Pancreas (tissue), 10 donors: ENCODE measurements at regions not wholly inside any gene's neighbourhood (a gene's known extent, or its start where the extent isn't known, plus 50 kb on each side); places are given as distances from the start of the nearest gene placed in this dataset.
"Not testable (repeated sequence)": the region's sequence is repeated elsewhere in the genome, so short reads cannot be mapped to it uniquely, and the experiment has no call there.

Experiments used
- ATAC-seq, 4 donors: fragments of 200-7000 bp; cut with Tn5 transposase; one replicate each; pipeline versions ENCODE4 v1.8.0 to v1.9.1; 2020; ENCODE audit warnings: mild to moderate bottlenecking in 4 of 4, moderate library complexity in 4 of 4
- DNase-seq, 6 donors: peaks; one replicate each; pipeline ENCODE4 v3.0.0-alpha.2; 2020
- FAIRE-seq: peaks from 2 replicates; lab custom pipeline; 2012; peaks lifted over from hg19 to GRCh38; lab: Jason Lieb, UNC
- H3K27ac ChIP-seq, 4 donors: fragments of 200-600 bp; sonication (generic); 1 replicate in 3 of 4; 2 replicates in 1 of 4; pipeline versions ENCODE4 v1.5.0 to v1.8.0; 2020
- H3K27me3 ChIP-seq, 4 donors: fragments of 200-600 bp; one replicate each; pipeline ENCODE4 v1.8.0; 2021
- H3K36me3 ChIP-seq, 3 donors: fragments of 200-600 bp; sonication (generic) in 1 of 3; one replicate each; pipeline versions ENCODE4 v1.5.0 to v1.8.0; 2020 to 2021
- H3K4me1 ChIP-seq, 3 donors: fragments of 200-600 bp; one replicate each; pipeline ENCODE4 v1.8.0; 2021
- H3K4me3 ChIP-seq, 4 donors: fragments of 200-600 bp; sonication (generic) in 2 of 4; one replicate each; pipeline versions ENCODE4 v1.5.0 to v1.8.0; 2020 to 2021
- H3K9me3 ChIP-seq, 4 donors: fragments of 200-600 bp; one replicate each; pipeline ENCODE4 v1.8.0; 2021
- CTCF ChIP-seq, 4 donors: fragments of 200-600 bp; sonication (generic) in 3 of 4; IDR thresholded peaks; one replicate each; pipeline versions ENCODE4 v1.5.0 to v1.8.0; 2021; ENCODE audit warnings: antibody characterized with exemption in 4 of 4
- WGBS, 2 donors: extraction: QIAGEN DNeasy Blood & Tissue Kit; methylation state at CpG; one replicate each; pipeline ENCODE4 v1.1.7; 2013; 5-methylcytosine and 5-hydroxymethylcytosine counted together
- intact Hi-C, 3 donors: fragments of 100-400 bp; cut with DNase I; formaldehyde crosslinking; loops; one replicate each; pipeline versions ENCODE4 v1.11.1 to v1.14.2; 2022
- donor health status: healthy with polysubstance abuse.
- donor health status: DM: no; HTN: no; CAD: no; lungs with moderate emphysema.
- donor health status: DM: no; HTN: no; CAD: no.
- donor health status: control.
- donor health status: control.
- donor health status: Bipolar disorder and iron deficiency.
- donor health status: DM: yes; HTN: yes; CAD: no.
- donor health status: DM: no; HTN: no; CAD: no.
- donor health status: DM: no; HTN: no; CAD: no.
- donor health status: DM: yes; HTN: yes; CAD: no.

- Histone ChIP-seq H3K4me3 (no peak overlapping the region), H3K4me1 (no peaks in the 10 kb centered on the region), H3K27me3 (no peaks in the 10 kb centered on the region), H3K27ac (no peak overlapping the region), H3K36me3 (no peaks in the 10 kb centered on the region), H3K9me3 (no peaks in the 10 kb centered on the region)
- WGBS, 2 donors = 71 to 72% methylated on average over 1 of the region's 1 CpG
- ATAC-seq (no peak), FAIRE-seq (no peak), DNase-seq (no peak)
- intact Hi-C loops = no loop called here
- TF ChIP-seq CTCF (IDR thresholded peaks at IDR 0.05) = no peak
Measured at GRCh38 chr3:26292780-26293179, 329.8 kb upstream of the LRRC3B start.

GRCh38 chr3:26293329-26293844, 329.2 kb upstream of the LRRC3B start:
- H3K27ac ChIP-seq = no peak overlapping the region
- no peak for TF ChIP-seq CTCF (IDR thresholded peaks at IDR 0.05)
- no peak overlapping the region for H3K4me3 ChIP-seq
- FAIRE-seq = no peak
- no peaks in the 10 kb centered on the region for H3K27me3 ChIP-seq
- H3K36me3 ChIP-seq = no peaks in the 10 kb centered on the region
- intact Hi-C loops = no loop called here
- ATAC-seq = no peak
- no peaks in the 10 kb centered on the region for H3K4me1 ChIP-seq
- no peaks in the 10 kb centered on the region for H3K9me3 ChIP-seq
- no peak for DNase-seq

- Histone ChIP-seq H3K9me3 (no peaks in the 10 kb centered on the region), H3K36me3 (no peaks in the 10 kb centered on the region), H3K4me1 (no peaks in the 10 kb centered on the region), H3K27ac (no peak overlapping the region), H3K4me3 (no peak overlapping the region), H3K27me3 (no peaks in the 10 kb centered on the region)
- FAIRE-seq (no peak), ATAC-seq (no peak), DNase-seq (no peak)
- 69 to 79% methylated on average over 5 of the region's 5 CpGs for WGBS, 2 donors
- intact Hi-C loops = no loop called here
- TF ChIP-seq CTCF (IDR thresholded peaks at IDR 0.05) = no peak
Measured at GRCh38 chr3:26307192-26307591, 315.4 kb upstream of the LRRC3B start.

- 61 to 78% methylated on average over 3 of the region's 3 CpGs for WGBS, 2 donors
- Histone ChIP-seq H3K27me3 (no peaks in the 10 kb centered on the region), H3K9me3 (no peaks in the 10 kb centered on the region), H3K36me3 (no peaks in the 10 kb centered on the region), H3K4me1 (no peaks in the 10 kb centered on the region), H3K4me3 (no peak overlapping the region), H3K27ac (no peak overlapping the region)
- FAIRE-seq (no peak), ATAC-seq (no peak), DNase-seq (no peak)
- intact Hi-C loops = no loop called here
- TF ChIP-seq CTCF (IDR thresholded peaks at IDR 0.05) = no peak
Measured at GRCh38 chr3:26307787-26308186, 314.8 kb upstream of the LRRC3B start.

- Histone ChIP-seq H3K4me3 (no peak overlapping the region), H3K4me1 (no peaks in the 10 kb centered on the region), H3K27ac (no peak overlapping the region), H3K9me3 (no peaks in the 10 kb centered on the region), H3K27me3 (no peaks in the 10 kb centered on the region), H3K36me3 (no peaks in the 10 kb centered on the region)
- ATAC-seq = no peak
- intact Hi-C loops = no loop called here
- 62 to 72% methylated on average over 3 of the region's 3 CpGs for WGBS, 2 donors
- no peak for TF ChIP-seq CTCF (IDR thresholded peaks at IDR 0.05)
- FAIRE-seq = no peak
- no peak for DNase-seq
Measured at GRCh38 chr3:26308454-26308853, 314.1 kb upstream of the LRRC3B start.

- H3K4me3 ChIP-seq, FAIRE-seq, H3K4me1 ChIP-seq, ATAC-seq, H3K27me3 ChIP-seq, DNase-seq, intact Hi-C loops, H3K27ac ChIP-seq, H3K9me3 ChIP-seq, H3K36me3 ChIP-seq: not testable (repeated sequence)
- 54 to 80% methylated on average over 1 of the region's 1 CpG for WGBS, 2 donors
Measured at GRCh38 chr3:26309536-26309935, 313.0 kb upstream of the LRRC3B start.
